ENCODE measurements at regions not wholly inside any gene's neighbourhood (a gene's known extent, or its start where the extent isn't known, plus 50 kb on each side); places are given as distances from the start of the nearest gene placed in this dataset.

DNA sequence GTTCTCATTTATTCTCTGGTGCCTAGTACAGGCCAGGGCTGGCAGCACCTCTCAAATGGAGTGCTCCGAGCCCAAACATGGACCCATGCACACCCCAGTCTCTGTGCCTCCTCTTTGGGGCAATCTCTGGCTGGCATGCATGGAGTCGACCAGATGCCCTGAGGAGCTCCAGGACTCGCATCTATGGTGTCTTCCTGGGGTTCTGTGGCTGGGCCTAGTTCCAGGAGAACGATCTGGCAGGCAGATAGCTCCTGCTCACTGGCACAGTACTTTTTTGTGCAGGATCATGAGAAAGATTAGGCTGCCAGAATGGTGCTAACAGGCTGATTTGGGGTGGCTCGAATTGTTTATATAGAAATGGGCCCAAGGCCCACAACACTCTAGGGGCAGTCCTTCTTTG is 72.0 kb upstream of the PJA1 start:
- no peak for TF ChIP-seq CTCF (IDR thresholded peaks at IDR 0.05)
- no peak for TF ChIP-seq POLR2AphosphoS5 (IDR thresholded peaks at IDR 0.05)
- no peak for TF ChIP-seq EP300 (IDR thresholded peaks at IDR 0.05)
- no peak for TF ChIP-seq POLR2A (IDR thresholded peaks at IDR 0.05)

All from upper lobe of left lung (tissue), 4 donors.